ENCODE measurements at regions not wholly inside any gene's neighbourhood (a gene's known extent, or its start where the extent isn't known, plus 50 kb on each side); places are given as distances from the start of the nearest gene placed in this dataset.

- no peak for DNase-seq (ENCODE audit: low read depth)
Observed at GRCh38 chr4:155616117-155616516, 50.5 kb upstream of the GUCY1A1 start.

- no peak for DNase-seq (ENCODE audit: low read depth)
Observed at GRCh38 chr4:155615081-155615887, 51.4 kb upstream of the GUCY1A1 start.

- DNase-seq (ENCODE audit: low read depth) = no peak
Observed at GRCh38 chr4:155614111-155614762, 52.4 kb upstream of the GUCY1A1 start.

- DNase-seq (ENCODE audit: low read depth) = no peak
Observed at GRCh38 chr4:155612074-155612473, 54.6 kb upstream of the GUCY1A1 start.

- no peak for DNase-seq (ENCODE audit: low read depth)
Observed at GRCh38 chr4:155611501-155611900, 55.1 kb upstream of the GUCY1A1 start.

GRCh38 chr4:155610143-155610542 lies 56.5 kb upstream of the GUCY1A1 start:
- DNase-seq (ENCODE audit: low read depth) = no peak

GRCh38 chr4:155609455-155610059 lies 57.1 kb upstream of the GUCY1A1 start:
- DNase-seq (ENCODE audit: low read depth) = no peak

- DNase-seq (ENCODE audit: low read depth) = peak; percentile 17
Observed at GRCh38 chr4:155608225-155608885, 58.3 kb upstream of the GUCY1A1 start.

GRCh38 chr4:155607481-155607880 lies 59.2 kb upstream of the GUCY1A1 start:
- no peak for DNase-seq (ENCODE audit: low read depth)

GRCh38 chr4:155604718-155605626 lies 61.7 kb upstream of the GUCY1A1 start:
- peak; percentile 71 for DNase-seq (ENCODE audit: low read depth)

- DNase-seq (ENCODE audit: low read depth) = peak; percentile 32
Observed at GRCh38 chr4:155603360-155603891, 63.2 kb upstream of the GUCY1A1 start.

- DNase-seq (ENCODE audit: low read depth) = no peak
Observed at GRCh38 chr4:155602351-155603140, 64.1 kb upstream of the GUCY1A1 start.

GRCh38 chr4:155600244-155600643 lies 66.4 kb upstream of the GUCY1A1 start:
- DNase-seq (ENCODE audit: low read depth) = no peak

- DNase-seq (ENCODE audit: low read depth) = no peak
Observed at GRCh38 chr4:155599596-155599995, 67.1 kb upstream of the GUCY1A1 start.

GRCh38 chr4:155599085-155599484 lies 67.6 kb upstream of the GUCY1A1 start:
- no peak for DNase-seq (ENCODE audit: low read depth)

- no peak for DNase-seq (ENCODE audit: low read depth)
Observed at GRCh38 chr4:155597933-155598451, 68.7 kb upstream of the GUCY1A1 start.

- no peak for DNase-seq (ENCODE audit: low read depth)
Observed at GRCh38 chr4:155597281-155597680, 69.4 kb upstream of the GUCY1A1 start.

GRCh38 chr4:155593793-155594192 lies 72.9 kb upstream of the GUCY1A1 start:
- DNase-seq (ENCODE audit: low read depth) = no peak

- DNase-seq (ENCODE audit: low read depth) = no peak
Observed at GRCh38 chr4:155592938-155593297, 73.7 kb upstream of the GUCY1A1 start.

Data from HT1080 (cell line).